SK-N-MC (cell line): ENCODE measurements at regions not wholly inside any gene's neighbourhood (a gene's known extent, or its start where the extent isn't known, plus 50 kb on each side); places are given as distances from the start of the nearest gene placed in this dataset.

ENCODE experiments used
- EZH2 ChIP-seq: fragments of 200-600 bp; sonication (generic); IDR thresholded peaks from one replicate; pipeline ENCODE4 v1.6.1; 2017; ENCODE audit warnings: antibody characterized with exemption
- POLR2AphosphoS5 ChIP-seq: IDR thresholded peaks from 2 replicates; pipeline ENCODE4 v1.6.1; 2012; ENCODE audit warnings: mild to moderate bottlenecking, low read depth, low read length, borderline replicate concordance

- TF ChIP-seq POLR2AphosphoS5 (no peak), EZH2 (no peak)
Observed at GRCh38 chr2:222351035-222351434, 52.2 kb upstream of the PAX3 start.
